Activated CD4-positive, alpha-beta T cell treated with anti-CD3 and anti-CD28 coated beads, Interleukin-10, Interleukin-2, amounts not matched to agents 100 ng/mL and 50 ng/mL, durations not matched to agents 16 hours and 8 hours (primary cell): ENCODE measurements at regions not wholly inside any gene's neighbourhood (a gene's known extent, or its start where the extent isn't known, plus 50 kb on each side); places are given as distances from the start of the nearest gene placed in this dataset.

Experiments
- DNase-seq: peaks from one replicate; pipeline ENCODE4 v3.0.0-alpha.2; 2020

DNA sequence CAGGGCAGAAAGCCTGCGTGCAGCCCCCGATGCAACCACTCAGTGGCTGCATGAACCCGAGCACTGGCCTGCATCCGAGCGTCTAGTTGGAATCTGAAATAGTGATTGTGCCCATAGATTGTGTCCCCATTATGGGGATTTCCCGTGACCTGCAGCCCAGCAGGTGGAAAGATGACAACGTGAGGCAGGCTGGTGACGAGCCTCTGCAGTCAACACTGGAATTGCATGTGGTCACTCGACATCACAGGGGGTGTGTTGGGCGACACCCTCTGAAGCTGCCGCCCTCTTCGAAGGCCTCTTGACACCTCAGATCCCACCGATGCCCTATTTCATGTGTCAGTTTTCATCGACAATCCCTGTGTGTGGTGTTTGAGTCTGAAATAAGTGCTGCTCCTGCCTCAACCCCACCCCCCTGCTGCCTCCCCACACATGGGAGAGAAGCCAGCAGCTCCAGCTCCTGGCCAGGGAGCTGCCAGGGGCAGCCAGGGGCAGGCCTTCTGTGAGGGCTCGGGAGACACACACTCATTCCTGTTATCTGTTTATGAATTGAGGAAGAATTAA lies 172.0 kb upstream of the B3GAT1 start:
- no peak for DNase-seq

DNA sequence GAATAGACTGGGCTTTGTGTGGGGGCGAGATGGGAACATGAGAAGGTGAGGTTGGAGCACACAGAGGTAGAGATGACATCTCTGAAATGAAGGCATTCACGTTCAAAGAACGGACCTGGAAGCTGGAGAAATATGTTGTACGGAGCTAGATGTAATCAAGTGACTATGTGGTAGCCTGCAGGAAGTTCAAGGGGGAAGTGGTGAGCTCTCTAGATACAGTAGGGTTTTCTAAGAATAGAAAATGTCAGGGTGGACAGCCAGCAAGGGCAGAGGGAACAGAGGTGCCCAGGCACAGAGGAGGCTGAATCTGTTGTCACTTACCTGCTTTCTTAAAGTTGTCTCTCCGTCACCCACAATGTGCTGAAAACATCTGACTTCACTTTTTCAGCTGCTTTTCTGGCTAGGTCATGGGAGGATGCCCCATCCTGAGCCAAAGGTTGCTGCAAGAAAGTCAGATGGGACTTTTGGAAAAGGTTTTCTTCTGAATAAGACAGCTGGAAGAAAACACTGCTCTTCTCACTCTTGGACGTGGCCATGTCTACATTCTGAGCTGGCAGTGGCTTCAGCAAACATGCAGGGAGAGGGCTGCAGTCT lies 171.5 kb upstream of the B3GAT1 start:
- no peak for DNase-seq

DNA sequence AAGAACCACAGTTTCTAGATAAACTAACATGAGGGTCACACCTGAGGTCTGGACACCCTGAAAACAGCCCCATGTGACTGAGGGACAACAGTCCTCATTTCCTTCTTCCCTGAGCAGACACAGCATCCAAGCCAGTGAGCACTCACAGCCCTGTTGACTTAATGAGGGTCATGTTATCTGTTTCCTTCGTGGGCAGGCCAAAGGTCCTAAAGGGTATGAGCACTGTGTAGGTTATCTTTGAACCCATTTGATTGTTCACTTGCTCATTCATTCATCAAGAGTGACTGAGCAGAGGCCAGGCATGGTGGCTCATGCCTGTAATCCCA lies 170.7 kb upstream of the B3GAT1 start:
- no peak for DNase-seq

DNA sequence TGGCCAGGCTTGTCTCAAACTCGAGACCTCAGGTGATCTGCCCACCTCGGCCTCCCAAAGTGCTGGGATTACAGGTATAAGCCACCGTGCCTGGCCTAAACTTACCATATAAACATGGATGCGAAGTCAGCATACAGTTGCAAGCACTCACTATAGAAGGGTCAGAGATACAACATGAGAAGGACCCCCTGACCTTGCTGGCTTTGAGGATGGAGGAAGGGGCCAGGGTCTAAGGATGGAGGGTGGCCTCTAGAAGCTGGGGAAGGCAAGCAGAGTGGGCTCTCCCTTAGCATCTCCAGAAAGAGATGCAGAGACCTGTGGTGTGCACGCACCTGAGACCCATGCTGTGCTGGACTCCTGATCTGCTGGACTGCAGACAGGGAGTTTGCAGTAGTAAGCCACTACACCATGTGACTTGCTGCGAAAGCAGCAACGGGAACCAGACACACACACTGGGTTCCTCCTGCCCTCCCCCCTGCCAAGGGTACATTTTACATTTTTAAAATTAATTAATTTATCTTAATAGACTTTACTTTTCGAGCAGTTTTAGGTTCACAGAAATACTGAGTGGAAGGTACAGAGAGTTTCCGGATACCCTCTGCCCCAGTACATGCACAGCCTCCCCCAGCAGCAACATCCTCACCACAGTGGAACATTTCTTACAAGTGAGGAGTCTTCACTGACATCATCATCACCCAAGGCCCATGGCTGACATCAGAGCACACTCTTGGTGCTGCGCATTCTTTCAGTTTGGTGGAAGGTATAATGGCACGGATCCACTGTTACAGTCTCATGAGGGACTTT lies 170.1 kb upstream of the B3GAT1 start:
- DNase-seq: no peak

DNA sequence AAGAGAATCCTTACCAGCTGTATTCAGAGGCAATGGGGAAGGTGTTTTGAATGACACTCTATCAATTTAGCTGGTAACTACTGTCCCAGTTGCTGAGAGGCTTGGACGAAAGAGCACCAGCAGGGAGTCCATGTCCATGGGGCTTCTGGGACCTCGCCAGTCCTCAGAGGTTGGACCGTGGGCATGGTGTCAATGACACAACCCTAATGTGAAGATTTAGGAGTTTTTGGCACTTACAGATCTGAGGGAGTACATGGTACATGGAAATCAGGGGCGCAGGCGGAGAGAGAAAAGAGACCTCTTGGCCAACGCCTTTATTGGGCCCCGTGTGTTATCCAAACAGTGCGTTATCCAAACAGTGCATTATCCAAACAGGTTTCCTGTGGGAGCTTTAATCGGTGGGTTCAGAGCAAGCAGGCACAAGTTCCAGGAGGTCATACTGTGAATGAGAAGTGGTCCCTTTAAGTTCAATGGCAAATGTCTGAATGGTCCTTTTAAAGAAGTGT lies 169.1 kb upstream of the B3GAT1 start:
- DNase-seq: no peak

DNA sequence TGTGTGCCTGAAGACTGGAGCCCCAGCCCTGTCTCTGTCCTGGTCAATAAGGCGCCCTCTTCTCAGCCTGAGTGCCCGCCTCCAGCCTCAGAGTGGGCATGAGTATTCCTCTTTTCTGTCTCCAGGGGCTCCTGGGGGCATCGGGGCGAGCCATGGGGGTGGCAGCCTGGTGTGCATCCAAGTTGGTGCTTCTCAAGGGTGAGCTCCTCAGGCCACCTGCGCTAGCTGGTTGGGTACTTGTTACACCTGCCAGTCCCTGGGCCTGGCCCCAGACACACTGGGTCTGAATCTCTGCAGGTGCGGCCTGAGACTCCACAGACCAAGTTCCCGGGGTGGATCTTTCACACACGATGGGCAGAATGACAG lies 168.6 kb upstream of the B3GAT1 start:
- no peak for DNase-seq

DNA sequence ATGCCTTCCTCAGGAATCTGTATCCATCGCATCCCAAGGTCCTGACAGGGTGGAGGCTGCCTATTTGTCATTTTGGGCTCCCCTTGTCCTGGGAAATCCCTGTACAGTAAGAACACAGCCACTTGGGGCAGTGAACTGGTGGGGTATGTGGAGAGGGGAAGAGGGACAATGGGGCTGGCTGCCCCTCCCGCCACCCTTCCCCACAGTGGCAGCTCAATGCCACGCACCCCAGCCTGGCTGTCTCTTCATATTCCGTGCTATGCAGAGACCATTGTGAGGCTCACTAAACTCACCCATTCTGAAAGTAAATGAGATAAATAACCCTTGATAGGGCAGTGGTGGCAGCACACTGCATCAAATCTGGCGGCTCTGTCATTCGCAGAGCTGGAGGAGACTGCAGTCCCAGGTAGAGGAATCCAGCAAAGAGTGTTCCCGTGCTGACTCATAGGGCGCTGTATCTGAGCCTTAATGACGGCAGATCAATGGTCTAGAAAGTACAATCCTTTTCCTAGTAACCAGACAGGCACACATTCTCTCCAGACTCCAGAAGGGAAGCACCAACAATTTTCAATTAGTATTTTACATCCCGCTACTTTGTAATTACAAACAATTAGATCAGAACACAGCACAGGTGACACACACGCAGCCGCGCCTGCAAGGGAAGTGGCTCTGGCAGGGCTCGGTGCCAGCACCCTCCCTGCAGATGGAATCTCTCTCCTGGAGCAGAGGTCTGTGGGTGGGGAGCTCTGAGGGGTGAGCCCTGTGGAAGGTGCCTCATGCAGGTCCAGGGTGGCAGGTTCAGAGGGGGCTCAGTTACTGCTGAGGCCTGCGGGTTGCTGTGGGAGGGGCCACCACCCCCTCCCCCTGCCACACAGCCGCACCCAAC lies 167.9 kb upstream of the B3GAT1 start:
- DNase-seq: no peak

DNA sequence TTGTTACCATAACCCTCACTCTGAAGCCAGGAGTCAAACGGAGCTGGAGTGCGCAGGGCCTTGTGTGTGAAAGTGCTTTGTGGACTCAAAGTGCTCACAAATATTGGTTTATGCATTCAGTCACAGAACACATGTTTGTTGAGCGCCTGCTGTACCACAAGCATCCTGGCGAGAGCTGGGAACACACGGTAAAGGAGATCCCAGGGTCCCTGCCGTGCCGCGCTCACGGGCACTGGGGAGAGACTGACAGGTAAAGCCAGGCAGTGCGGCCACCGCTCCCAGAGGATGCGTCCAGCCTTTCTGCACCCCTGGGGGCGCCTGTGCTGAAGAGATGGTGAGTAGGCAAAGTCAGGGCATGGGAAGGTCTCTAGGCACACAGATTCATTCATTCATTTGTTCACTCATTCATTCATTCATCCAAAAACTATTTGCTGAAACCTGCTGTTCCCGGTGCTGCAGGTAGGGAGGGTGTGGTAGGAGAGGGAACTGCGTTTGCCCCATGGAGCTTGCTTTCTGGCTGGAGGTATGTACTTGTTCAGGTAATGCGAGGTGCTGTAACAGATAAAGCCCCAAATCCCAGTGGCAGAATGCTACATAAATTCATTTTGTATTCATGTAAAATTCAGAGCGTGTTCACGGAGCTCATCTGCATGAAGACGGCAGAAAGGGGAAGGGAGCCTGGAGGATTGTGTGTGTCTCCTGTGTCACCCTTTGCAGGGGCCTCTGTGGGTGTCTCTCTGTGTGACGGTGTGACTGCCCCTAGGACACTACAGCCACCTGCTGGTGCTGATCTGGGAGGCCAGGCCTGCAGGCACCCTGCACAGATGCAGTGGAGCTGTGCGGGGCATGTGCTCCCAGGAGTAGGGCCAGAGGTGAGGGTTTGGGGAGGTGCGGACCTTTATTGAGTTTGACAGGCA lies 167.0 kb upstream of the B3GAT1 start:
- no peak for DNase-seq

DNA sequence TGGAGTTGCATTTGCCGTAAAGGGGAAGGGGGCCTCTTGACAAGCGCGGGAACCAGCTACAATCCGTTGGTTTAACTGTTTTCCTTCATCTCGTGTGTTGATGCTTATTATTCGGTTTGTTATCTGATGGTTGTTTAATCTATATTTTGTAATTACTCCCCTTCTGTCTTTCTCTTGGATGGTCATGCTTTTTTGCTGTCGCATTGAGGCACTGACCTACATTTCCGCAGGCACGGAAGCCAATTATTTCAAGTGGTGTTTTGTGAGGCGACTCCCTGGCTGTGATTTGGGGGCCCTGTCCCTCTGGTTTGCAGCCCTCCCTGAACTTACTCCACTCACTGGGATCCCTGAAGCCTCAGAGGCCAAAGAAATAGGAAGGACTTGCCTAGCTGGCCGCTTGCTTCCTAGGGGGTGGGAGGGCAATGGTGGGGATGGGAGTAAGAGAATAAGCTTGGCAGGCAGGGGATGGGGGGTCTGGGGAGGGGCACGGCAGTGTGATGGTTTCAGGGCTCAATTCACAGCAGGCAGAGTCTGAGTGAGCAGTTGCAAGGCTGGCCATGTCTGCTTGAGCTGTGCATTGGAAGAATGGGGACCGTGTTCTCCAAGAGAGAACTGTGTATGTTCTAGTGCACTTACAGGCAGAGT lies 165.8 kb upstream of the B3GAT1 start:
- no peak for DNase-seq

DNA sequence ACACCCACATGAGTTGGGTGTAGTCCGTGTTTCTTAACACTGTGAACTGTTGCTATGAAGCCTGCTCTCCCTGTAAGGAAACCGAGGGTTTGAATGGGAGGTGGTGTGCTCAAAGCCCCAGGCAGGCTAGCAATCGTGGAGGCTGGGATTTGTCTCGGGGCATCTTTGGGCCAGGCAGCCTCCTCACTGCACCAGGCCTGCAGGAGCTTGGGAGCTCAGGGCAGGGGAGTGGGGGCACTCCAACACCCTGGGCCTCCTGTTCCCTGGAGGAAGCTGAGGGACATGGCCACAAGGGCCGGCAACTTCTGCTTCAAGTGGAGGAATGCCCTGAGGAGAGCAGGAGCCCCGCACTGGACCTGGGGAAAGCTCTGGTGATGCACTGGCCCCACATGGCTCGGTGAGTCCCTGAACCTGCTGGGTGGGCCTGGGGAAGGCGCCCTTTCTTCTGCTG lies 164.7 kb upstream of the B3GAT1 start:
- DNase-seq: no peak

DNA sequence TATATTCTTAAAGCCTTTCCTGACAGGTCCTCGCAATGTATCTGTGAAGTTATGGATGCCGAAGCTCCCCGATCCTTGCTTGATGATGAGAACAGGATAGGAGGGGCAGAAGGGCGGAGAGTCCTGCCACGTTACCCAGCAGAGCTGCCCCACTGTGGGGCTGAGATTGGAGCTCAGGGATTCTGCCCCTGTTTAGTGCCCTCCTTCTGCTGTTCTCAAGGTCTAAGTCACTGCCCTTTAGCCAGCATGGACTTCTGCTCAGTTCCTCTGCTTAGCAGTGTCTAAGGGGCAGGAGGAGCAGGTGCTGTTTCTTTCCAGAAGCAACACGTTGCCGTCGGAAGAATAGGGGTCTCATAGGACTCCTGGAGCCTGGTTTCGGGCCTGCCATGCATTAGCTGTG lies 164.2 kb upstream of the B3GAT1 start:
- no peak for DNase-seq

DNA sequence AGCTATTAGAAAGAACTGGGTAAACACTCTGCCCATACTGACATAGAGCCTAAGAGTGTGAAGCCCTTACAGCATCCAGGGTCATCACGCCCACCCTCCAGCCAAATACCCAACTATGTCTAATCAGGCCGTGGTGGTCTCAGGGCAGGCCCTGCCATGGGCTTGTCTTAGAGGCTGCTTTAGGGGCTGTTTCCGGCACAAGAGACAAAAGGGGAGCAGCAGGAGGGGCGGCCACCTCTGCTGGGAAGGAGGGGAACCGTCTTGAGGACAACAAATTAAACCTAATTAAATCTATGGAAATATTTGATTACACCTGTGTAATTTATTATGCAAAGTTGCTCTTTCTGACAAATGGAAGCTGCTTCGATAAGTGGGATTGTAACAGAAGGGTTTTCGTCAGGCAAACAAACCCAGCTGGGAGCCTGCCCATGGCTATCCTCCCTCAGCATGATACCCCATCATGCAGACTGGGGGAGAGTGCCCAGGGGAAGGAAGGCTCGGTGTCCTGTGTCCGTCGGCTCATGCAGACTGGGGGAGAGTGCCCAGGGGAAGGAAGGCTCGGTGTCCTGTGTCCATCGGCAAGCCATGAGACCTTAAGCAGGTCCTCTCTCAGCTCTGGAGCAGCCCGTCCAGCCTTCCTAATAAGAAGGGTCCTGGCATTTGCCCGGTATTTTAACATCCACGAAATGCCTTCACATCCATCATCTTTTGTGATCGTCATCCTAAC lies 163.6 kb upstream of the B3GAT1 start:
- DNase-seq: no peak

DNA sequence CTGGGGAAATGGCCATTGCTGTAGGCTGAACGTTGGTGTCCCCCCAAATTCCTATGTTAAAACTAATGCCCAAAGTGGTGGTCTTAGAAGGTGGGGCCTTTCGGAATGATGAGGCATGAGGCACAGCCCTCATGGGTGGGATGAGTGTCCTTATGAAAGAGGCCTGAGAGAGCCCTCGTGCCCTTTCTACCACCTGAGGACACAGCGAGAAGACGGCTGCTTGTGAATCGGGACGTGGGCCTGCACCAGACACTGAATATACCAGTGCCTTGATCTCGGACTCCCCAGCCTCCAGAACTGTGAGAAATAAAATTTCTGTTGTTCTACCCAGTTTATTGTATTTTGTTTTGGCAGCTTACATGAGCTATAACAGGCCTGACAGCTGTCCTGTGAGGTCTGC lies 162.9 kb upstream of the B3GAT1 start:
- no peak for DNase-seq

DNA sequence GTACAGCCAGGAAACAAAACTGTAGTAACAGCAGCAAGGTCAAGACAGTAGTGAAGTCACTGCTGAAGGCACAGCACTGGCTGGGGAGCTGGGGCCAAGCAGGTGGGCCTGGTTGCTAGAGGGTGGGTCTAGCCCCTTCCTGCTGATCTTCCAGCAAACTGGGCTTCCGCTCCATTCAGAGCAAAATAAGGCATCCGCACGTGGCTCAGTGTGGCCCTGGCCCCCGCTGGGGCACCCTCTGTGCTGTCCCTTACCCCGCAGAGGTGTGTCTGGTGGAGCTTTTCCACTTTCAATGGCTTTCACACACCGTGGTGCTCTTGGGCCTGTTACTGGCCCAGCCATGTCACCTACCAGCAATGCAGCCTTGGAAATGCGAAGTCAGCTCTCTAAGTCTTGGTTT lies 162.4 kb upstream of the B3GAT1 start:
- no peak for DNase-seq

DNA sequence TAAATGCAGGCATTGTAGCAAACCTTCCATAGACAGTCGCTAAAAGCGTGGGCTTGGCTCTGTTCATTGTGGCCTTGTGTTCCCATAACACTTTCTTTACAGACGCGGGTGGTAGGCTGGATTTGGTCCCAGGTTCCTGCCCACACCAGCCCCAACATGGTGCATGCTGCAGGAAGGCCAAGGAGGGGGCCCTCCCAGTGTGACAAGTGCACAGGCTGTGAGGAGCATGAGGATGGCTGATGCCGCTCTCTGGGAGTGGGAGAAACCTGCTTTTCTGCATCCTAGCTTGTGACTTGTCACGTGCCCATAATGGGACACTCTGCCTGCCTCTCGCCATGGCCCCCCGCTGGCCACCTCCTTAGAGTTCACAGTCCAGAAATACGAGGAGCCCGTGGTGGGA lies 161.8 kb upstream of the B3GAT1 start:
- DNase-seq: no peak

DNA sequence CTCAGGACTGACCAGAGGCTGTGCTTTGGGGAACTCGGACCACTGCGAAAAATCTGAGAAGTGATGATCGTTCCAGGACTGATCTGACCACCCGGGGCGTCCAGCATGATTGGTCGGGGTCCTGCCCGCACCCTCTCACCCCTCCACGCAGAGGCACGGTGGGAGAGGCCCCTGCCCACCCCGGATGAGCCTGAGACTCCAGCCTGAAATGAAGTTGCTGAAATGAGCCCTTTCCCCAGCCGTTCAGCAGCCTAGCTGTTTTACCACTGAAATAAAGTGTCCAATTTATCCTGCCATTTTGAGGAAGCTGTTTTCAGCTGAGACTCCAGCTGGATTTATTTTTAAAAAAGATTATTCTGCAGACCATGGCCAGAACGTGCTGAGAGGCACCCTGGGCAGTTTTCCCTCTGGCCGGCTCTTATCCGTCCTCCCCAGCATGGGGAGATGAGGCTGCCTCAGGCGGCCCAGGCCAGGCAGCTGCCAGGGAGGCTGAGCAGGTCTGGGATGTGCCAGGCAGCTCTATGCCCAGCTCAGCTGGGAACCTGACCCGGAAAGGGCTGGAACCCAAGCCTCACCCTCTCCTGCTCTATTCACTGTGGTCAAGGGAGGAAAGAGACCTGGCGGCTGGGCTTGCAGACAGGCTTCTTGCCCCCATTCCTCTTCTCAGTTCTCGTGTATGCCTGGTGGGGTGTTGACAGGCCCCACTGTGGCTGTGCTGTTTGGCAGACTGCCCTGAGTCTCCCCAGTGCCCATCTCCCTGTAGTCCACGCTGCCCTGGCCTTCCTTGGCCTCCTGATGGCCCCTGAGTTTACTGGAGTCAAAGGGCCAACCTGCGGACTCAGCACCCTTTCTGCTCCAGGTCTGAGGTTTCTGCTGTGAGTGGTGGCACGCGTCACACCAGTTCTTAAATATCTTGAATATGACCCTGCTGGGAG lies 161.0 kb upstream of the B3GAT1 start:
- DNase-seq: no peak

DNA sequence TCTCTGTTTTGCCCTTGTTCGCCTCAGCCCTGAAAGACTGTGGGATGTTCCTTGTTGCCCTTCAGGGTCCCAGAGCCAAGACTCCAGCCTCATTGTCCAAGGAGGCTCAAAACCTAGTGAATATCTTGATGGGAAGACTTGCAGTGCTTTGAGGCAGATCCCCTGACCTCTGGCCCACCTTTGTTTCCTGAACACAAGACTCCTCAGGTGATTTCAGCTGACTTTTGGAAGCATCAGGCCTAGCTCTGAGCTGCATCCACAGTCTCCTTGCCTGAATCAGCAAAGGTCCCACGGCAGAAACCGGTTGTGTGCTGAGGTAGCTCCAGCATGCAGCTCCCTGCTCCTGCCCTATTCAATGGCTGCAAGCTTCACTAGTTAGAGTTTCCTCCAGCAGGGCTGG lies 159.3 kb upstream of the B3GAT1 start:
- no peak for DNase-seq

DNA sequence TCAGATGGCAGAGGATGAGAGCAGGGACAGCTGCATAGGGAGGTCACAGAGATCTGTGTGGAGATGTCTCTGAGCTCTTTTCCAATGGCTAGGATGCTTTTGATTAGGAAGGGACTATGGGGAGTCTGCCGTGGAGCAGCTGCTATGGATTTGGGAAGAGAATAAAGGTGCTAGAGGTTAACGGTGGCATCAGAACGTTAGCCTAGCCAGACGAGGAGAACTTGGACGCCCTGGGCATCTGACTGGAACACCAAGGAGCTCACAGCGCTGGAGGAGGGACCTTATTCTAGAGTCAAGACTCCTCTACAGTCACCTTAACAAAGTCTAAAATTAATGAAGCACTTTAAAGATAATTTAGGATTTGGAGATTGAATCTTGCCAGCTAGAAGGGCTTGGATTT lies 157.2 kb upstream of the B3GAT1 start:
- no peak for DNase-seq

DNA sequence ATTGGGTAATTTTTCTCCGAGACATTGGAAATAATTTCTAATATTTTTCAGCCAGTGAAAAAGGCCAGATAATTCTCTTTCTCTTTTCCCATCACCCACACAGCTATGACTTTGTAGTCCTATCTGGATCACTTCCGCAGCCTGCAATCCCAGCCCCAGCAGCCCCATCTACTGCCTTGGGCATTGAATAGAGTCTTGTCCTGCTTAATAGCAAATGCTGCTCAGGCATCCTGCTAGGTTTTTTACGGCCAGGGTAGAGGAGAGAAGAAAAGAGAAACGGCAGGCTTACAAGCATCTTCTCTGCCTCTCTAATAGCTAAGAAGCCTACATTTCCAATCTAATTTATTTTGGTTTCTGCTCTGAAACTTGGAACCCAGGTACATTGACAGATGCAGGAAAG lies 154.3 kb upstream of the B3GAT1 start:
- DNase-seq: no peak

DNA sequence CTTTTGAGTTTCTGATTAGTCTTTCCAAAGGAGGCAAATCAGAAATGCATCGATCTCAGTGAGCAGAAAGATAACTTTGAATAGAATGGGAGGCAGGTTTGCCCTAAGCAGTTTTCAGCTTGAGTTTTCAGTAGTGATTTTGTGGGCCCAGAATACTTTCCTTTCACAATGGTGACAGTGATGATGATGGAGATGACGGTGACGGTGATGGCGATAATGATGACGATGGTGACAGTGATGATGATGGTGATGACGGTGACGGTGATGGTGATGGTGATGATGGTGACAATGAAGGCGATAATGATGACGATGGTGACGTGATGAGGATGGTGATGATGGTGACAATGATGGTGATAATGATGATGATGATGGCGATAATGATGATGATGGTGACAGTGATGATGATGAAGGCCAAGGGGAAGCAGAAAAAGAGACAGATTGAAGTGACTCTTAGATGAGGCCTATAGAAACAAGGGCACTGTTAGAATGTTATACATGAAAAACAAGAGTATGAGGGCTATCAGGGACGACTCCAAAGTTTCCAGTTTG lies 153.4 kb upstream of the B3GAT1 start:
- no peak for DNase-seq
